Liver (tissue), 3 donors: ENCODE measurements at regions not wholly inside any gene's neighbourhood (a gene's known extent, or its start where the extent isn't known, plus 50 kb on each side); places are given as distances from the start of the nearest gene placed in this dataset.

Experiments
- ATF3 ChIP-seq: IDR thresholded peaks from 2 replicates; pipeline ENCODE4 v1.6.1; 2016; ENCODE audit warnings: antibody characterized with exemption
- EGR1 ChIP-seq, 2 donors: IDR thresholded peaks; 2 replicates each; pipeline ENCODE4 v1.6.1; 2016 to 2018; ENCODE audit warnings: antibody characterized with exemption in 2 of 2, low read depth in 2 of 2
- JUND ChIP-seq, 2 donors: IDR thresholded peaks; 2 replicates each; pipeline ENCODE4 v1.6.1; 2016; ENCODE audit warnings: antibody characterized with exemption in 2 of 2
- NR2F2 ChIP-seq: IDR thresholded peaks from 2 replicates; pipeline ENCODE4 v1.6.1; 2016; ENCODE audit warnings: antibody characterized with exemption
- TF ChIP-seq, protein P1 (sequence below): fragments of 150-350 bp; IDR thresholded peaks from 2 replicates; pipeline ENCODE4 v1.5.1; 2017; ENCODE audit warnings: improper control_type of control experiment, low read depth, low read length; ENCODE audit not compliant: missing input control
- TF ChIP-seq, protein P2 (sequence below): IDR thresholded peaks from 2 replicates; pipeline ENCODE4 v1.6.1; 2016; ENCODE audit warnings: antibody characterized with exemption, mild to moderate bottlenecking
- donor health status: healthy.
- donor health status: healthy.

- TF ChIP-seq, protein P1, sequence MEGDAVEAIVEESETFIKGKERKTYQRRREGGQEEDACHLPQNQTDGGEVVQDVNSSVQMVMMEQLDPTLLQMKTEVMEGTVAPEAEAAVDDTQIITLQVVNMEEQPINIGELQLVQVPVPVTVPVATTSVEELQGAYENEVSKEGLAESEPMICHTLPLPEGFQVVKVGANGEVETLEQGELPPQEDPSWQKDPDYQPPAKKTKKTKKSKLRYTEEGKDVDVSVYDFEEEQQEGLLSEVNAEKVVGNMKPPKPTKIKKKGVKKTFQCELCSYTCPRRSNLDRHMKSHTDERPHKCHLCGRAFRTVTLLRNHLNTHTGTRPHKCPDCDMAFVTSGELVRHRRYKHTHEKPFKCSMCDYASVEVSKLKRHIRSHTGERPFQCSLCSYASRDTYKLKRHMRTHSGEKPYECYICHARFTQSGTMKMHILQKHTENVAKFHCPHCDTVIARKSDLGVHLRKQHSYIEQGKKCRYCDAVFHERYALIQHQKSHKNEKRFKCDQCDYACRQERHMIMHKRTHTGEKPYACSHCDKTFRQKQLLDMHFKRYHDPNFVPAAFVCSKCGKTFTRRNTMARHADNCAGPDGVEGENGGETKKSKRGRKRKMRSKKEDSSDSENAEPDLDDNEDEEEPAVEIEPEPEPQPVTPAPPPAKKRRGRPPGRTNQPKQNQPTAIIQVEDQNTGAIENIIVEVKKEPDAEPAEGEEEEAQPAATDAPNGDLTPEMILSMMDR = no peak
- TF ChIP-seq ATF3 (no peak), NR2F2 (no peak), EGR1 (IDR thresholded peaks at IDR 0.05; ENCODE audit: low read depth in 2 of 2) (no peak), JUND (IDR thresholded peaks at IDR 0.05) (no peak)
- TF ChIP-seq, protein P2, sequence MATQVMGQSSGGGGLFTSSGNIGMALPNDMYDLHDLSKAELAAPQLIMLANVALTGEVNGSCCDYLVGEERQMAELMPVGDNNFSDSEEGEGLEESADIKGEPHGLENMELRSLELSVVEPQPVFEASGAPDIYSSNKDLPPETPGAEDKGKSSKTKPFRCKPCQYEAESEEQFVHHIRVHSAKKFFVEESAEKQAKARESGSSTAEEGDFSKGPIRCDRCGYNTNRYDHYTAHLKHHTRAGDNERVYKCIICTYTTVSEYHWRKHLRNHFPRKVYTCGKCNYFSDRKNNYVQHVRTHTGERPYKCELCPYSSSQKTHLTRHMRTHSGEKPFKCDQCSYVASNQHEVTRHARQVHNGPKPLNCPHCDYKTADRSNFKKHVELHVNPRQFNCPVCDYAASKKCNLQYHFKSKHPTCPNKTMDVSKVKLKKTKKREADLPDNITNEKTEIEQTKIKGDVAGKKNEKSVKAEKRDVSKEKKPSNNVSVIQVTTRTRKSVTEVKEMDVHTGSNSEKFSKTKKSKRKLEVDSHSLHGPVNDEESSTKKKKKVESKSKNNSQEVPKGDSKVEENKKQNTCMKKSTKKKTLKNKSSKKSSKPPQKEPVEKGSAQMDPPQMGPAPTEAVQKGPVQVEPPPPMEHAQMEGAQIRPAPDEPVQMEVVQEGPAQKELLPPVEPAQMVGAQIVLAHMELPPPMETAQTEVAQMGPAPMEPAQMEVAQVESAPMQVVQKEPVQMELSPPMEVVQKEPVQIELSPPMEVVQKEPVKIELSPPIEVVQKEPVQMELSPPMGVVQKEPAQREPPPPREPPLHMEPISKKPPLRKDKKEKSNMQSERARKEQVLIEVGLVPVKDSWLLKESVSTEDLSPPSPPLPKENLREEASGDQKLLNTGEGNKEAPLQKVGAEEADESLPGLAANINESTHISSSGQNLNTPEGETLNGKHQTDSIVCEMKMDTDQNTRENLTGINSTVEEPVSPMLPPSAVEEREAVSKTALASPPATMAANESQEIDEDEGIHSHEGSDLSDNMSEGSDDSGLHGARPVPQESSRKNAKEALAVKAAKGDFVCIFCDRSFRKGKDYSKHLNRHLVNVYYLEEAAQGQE = no peak
These were observed 203.8 kb downstream of the MZT1 start for GRCh38 chr13:72523593-72523992.
